ENCODE measurements at regions not wholly inside any gene's neighbourhood (a gene's known extent, or its start where the extent isn't known, plus 50 kb on each side); places are given as distances from the start of the nearest gene placed in this dataset.
"Not testable (repeated sequence)": the region's sequence is repeated elsewhere in the genome, so short reads cannot be mapped to it uniquely, and the experiment has no call there.

- DNase-seq = no peak
Observed at GRCh38 chr12:68387338-68387737, 55.2 kb upstream of the MDM1 start.

DNA sequence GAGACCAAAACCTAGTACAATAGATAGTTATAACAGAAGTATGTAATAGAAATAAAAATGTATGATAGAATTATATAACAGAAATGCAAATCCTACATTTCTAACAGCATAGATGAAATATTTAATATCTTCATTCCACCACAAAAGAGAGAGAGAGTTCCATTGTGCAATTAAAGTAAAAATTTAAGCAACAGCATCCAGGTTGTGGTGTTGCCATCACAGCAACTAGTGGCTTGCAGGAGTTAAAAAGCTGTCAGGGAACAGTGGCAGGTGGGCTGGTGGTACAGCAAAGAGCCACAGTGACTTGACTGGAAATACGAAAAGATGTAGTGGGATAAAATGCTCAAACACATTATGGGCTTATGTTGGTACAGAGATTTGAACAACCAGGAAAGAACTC lies 57.1 kb upstream of the MDM1 start:
- DNase-seq = no peak

- no peak for DNase-seq
Observed at GRCh38 chr12:68391937-68392336, 59.8 kb upstream of the MDM1 start.

DNA sequence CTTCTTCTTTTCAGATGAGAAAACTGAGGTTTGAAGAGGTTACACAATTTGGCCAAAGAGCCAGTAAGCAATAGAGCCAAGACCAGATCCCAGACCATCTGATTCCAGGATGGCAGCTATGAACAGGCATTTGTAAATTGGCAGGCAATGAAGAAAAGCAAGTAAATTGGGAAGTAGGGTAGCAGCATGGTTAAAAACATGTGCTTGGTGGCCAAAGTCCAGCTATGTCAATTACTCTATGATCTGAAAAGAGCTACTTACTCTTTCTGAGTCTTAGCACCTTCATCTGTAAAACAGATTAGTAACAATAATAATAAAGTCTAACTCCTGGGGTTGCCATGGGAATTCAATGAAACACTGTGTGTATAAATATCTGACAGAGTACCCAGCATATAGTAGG lies 60.2 kb upstream of the MDM1 start:
- DNase-seq = no peak

DNA sequence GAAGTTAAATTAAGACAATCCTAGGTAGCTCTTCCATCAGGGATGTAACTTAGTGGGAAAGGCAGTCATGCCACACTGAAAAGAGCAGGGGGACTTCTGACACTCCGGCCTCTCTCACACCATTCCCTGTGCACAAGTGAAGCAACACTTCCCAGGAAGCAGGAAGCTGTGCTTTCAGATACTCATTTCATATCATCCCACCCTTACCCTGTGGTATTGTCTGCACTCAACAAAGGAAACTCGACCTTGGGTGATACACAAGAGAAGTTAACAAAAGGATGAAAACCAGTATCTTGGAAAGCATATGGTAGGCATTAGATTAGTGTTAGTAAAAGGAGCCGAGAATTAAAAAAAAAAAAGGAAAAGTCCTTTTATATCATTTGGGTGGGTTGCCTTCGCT lies 61.3 kb upstream of the MDM1 start:
- DNase-seq = no peak

GRCh38 chr12:68397566-68398158 lies 65.5 kb upstream of the MDM1 start:
- DNase-seq = no peak

GRCh38 chr12:68398689-68399088 lies 66.5 kb upstream of the MDM1 start:
- not testable (repeated sequence) for DNase-seq

GRCh38 chr12:68400226-68400829 lies 68.2 kb upstream of the MDM1 start:
- no peak for DNase-seq

DNA sequence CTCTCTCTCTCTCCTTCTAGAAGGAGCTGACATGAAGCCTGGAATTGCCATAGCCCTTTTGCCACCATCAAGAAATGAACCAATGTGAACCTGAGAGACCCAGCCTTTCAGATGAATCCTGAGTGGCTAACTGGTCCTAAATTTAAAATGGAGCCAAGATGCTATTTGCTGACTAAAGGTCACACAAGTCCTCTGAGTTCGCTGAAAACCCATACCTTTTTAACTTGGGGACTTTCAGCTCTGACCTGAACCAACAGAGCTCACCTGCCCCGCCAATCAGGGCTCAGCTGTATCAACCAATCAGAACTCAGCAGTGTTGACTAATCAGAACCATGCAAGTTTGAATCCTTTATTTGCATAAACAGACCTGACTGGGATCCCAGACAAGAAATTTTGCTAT lies 70.3 kb upstream of the MDM1 start:
- DNase-seq = no peak

GRCh38 chr12:68403296-68403695 lies 71.1 kb upstream of the MDM1 start:
- DNase-seq = no peak

DNA sequence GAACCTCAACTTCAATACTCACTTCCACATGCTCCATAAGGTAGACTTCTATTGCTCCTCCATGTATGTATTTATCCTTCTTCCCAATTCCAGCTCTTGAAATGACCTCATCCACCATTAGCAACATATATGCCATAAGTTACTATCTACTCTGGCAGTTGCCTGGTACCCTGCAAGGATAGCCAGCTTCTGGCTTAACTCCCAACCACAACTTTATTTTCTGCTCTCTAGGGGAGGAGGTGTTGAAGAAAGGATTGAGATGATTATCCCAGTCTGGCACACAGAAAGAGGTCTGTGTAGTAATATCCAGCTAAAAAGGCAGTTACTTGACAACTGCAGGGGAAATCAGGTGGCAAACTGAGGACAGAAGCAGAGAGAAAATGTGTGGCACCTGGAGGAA lies 71.5 kb upstream of the MDM1 start:
- DNase-seq = no peak

DNA sequence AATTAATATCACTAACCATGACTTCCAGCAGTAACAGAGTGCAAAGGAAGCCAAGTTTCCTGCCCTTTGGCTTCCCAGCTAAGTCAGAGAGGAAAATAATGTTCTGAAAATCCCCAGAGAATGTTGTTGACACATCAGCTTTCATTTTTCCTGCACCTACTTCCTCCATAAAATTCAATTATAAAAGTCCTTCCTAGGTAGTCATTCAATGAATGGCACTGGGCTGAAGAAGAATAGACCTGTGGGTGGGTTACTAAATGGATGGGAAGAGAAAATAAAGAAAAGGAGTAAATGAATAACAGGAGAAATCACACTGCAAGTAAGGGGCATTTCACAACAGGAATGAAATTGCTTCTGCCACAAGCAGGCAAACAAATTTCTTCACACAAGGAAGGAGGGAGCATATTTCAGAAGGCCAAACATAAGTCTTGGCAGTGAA lies 73.2 kb upstream of the MDM1 start:
- no peak for DNase-seq

DNA sequence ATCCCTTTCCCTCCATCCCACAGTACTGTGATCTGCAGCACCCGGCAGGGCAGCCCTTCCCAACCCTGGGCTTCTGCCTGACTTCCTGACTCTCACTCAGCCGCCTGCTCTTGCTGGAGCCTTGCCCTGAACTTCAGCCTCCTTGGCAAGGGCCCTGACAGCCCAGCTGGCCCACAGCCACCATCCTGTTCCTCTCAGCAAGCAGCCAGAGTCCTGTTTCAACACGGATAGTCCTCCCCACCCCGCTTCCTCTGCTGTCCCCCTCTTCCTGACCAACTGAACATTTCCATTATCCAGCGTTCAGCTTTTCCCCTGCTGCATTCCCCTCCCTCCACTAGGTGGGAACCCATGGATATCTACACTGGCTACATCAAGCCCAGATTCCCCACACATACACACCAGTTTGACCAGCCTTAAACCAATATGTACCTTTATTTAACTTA lies 74.0 kb upstream of the MDM1 start:
- peak; percentile 41 for DNase-seq

DNA sequence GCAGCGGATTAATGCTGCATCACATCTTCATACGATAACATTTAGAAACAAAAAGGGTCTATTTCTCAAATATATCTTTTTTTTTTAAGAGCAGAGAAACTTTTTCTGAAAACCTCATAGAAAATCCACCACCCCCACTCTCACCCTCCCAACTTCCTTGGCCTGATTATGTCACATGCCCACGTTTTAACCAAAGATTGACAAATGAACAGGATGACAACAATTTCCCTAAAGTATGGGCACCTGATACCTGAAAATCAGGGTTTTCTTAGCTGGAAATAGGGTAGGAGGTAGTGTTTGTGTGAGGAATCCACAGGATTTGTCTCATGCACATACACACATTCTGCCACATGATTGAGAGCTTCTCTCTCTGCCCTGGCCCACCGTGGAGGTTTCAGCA lies 74.7 kb upstream of the MDM1 start:
- no peak for DNase-seq

DNA sequence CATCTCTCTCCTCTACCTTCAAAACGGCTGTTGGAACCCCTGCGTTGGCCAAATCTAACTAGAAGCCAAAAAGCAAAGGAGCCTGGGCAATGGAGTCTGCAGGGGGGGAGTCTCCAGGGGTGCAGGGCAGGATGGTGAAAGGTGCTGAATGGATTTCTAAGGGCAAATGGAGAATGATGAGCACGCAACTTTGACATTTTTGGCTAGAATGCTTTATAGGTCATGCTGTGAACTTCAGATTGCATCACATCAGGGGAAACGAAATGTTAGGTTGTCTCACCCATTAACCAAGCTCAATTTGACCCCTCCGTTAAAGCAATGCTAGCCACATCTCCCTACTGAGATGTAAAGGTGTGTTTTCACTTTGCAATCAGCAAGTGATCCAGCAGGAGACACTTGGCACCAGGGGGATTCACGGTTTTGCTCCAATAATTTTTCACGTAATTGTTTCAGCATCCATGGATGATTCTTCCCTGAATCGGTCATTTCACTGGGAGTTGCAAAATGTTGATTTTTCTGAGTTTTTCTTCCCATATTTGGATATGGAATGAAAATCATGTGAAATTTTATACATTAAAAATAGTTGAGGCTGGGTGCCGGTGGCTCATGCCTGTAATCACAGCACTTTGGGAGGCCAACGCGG lies 78.0 kb upstream of the MDM1 start:
- DNase-seq = no peak

DNA sequence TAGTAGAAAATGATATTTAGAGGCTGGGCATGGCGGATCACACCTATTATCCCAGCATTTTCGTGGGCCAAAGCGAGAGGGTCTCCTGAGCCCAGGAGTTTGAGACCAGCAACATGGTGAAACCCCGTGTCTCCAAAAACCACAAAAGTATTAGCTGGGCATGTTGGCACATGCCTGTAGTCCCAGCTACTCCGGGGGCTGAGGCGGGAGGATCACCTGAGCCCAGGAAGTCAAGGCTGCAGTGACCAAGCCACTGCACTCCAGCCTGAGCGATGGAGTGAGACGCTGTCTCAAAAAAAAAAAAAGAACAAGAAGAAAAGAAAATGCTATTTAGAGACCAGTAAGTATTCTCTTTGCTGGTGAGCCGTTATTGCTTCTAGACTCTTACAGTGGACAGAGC lies 79.2 kb upstream of the MDM1 start:
- no peak for DNase-seq

DNA sequence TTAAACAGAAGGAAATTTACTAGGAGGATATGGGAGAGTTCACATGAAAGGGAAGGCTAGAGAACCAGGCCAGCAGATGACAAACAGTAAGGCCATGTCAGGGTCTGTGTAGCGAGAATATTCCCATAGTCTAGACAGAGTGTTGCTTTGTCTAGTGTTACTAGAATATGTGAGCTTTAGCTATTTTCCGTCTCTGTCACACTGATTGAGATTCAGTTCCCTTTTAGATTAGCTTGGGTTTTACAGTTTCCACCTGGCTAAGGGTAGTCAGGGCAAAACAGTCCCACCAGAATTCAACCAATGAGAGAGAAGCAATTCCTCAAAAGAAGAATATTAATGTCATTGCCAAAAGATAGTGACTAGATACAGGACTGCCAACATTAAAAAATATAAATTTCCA lies 82.8 kb upstream of the MDM1 start:
- no peak for DNase-seq

DNA sequence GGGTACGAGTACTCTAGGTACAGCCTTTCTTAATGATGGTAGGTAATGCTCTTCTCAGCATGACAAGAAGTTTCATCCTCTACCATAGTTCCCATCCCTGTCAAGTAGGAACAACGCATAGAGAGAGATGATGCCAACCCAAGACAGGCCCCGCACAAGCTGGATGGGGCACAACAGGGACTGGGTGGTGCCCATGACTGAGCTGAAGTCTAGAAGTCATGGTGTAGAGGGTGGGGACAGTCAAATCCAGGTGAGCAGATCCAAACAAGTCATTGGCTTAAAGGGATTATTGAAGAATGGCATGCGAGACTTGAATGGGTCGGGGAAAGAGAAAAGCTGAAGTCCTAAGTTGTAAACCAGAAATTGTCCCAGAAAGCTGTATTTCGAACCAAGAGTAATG lies 84.2 kb upstream of the MDM1 start:
- DNase-seq = no peak

DNA sequence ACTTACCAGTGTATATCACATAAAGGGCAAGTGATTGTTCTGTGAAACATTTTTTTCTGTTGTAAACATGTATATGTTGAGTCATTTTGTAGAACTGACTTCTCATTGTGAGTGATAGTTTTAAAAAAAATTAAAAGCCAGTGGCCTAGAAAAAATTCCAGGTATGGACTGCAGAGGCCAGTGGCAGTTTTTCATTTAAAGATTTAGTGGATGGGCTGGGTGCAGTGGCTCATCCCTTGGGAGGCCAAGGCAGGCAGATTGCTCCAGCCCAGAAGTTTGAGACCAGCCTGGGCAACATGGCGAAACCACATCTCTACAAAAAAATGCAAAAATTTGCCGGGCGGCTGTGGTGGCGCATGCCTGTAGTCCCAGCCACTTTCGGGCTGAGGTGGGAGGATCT lies 84.7 kb upstream of the MDM1 start:
- no peak for DNase-seq

GRCh38 chr12:68418137-68418460 lies 85.9 kb upstream of the MDM1 start:
- no peak for DNase-seq

DNA sequence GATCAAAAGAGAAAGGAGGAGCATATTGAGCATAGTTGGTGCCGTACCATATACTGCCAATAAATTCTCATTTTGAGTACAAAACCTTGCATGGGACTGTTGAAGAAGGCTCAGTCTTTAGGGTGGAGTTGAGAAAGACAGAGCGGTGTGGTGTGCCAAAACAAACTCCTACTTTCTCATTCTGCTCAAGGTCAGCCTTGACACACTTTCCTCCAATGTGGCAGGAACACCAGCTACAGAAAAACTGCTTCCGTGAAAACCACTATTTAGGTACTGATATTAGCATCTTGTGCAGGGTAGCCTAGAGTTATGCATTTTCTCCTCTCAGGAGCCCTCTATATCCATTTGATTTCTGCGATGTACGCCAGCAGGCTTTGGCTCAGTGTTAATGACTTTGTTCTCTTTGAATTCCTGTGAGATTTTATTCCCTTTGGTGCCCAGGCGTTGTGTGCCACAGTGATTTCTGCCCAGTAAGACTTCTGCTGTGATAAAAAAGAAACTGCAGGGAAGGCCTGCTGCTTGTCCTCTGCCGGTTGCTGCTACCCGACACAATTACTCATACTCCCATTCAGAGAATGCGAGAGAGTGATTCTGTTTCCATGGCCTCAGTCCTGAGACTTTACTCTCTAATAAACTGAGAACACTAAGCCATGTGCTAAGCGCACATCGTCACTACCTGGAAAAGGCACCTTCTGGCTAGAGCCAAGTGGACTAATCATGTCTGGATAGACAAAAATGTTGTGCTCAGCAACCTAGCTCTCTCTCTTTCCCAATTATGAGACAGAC lies 88.3 kb upstream of the MDM1 start:
- no peak for DNase-seq

DNA sequence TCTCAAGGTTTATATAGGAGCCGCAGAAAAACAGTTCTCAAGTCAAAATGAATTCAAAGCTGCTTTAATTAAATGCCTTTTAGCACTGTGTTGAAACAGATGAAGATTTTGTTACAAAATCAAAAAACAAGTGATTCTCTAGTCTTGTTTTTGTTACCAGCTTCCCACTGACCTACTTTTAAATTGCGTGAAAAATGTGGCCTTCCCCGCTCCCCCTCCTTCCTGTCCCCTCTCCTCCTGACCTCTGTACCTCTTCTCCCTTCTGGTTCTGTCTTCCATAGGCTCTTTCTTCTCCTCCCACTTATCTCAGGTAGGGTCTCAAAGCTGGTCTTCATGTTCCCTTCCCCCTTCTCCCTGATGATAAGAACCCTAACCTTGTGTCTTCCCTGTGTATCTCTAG lies 90.0 kb upstream of the MDM1 start:
- DNase-seq = no peak

DNA sequence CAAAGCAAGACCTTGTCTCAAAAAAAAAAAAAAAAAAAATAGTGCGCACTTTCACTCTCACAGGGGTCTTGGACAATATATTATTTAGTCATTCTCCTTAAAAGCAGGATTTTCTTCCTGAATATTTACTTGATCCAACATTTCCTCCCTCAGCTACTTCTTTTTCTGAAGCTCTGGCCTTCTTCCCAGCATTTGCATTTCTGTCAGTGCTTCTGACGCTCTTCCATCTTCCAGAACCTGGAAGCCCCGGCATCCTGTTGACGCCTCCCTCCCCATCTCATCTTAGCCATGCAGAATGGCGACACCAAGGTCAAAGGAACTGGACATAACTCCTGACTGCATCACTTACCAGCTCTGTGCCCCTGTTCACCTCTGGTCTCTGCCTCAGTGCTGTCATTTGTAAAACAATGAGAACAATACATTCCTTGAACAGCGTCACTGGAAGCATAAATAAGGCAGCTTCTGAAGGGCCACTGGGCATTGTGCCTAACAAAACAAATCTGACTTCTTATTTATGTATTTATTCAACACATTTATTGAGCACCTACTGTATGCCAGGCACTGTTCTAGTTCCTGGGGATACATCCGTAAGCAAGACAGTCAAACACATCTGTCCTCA lies 90.9 kb upstream of the MDM1 start:
- no peak for DNase-seq
